GM12878 (cell line): ENCODE measurements at regions not wholly inside any gene's neighbourhood (a gene's known extent, or its start where the extent isn't known, plus 50 kb on each side); places are given as distances from the start of the nearest gene placed in this dataset.

Experiments used
- ATAC-seq: fragments of 200-7000 bp; cut with Tn5 transposase; 3 replicates; pipeline ENCODE4 v1.9.1; 2020; ENCODE audit warnings: mild to moderate bottlenecking, moderate library complexity
- BruUV-seq: library from RNA; stranded (reverse); fragments of 400-500 nt; replicated peaks from 2 replicates; lab custom pipeline; 2021; lab: Mats Ljungman, UMichigan
- CTCF ChIA-PET: fragments of 300-600 bp; sonication (Branson Sonifier 250); formaldehyde crosslinking; extraction: SDS; loops from one replicate; lab custom pipeline; 2021; ENCODE audit warnings: inconsistent platforms; lab: Yijun Ruan, JAX
- POLR2A ChIA-PET: fragments of 350-600 bp; formaldehyde crosslinking; extraction: SDS; loops from one replicate; lab custom pipeline; 2021; ENCODE audit warnings: inconsistent platforms; lab: Charles Lee
- RAD21 ChIA-PET: fragments of 300-600 bp; sonication (Branson Sonifier 250); formaldehyde crosslinking; loops from one replicate; lab custom pipeline; 2023; ENCODE audit warnings: antibody characterized with exemption; ENCODE audit not compliant: unreplicated experiment; lab: Charles Lee
- SMC1A ChIA-PET: fragments of 300-600 bp; sonication (Branson Sonifier 250); formaldehyde crosslinking; loops from one replicate; lab custom pipeline; 2023; ENCODE audit not compliant: unreplicated experiment, uncharacterized antibody; lab: Charles Lee
- DNase-seq: peaks from one replicate; pipeline ENCODE4 v3.0.0-alpha.2; 2011; ENCODE audit warnings: low read depth, low spot score
- FAIRE-seq: peaks from 3 replicates; lab custom pipeline; 2011; peaks lifted over from hg19 to GRCh38; lab: Jason Lieb, UNC
- H2AFZ ChIP-seq: 2 replicates; pipeline ENCODE4 v1.6.0; 2011; ENCODE audit warnings: low read depth, low read length, control low read depth; ENCODE audit not compliant: control insufficient read depth
- H3K27ac ChIP-seq: 2 replicates; pipeline ENCODE4 v1.5.1; 2011; ENCODE audit warnings: control low read depth; ENCODE audit not compliant: control insufficient read depth, insufficient read depth
- H3K27me3 ChIP-seq, 2 experiments: replicated peaks in 1 of 2; 2 replicates each; pipeline versions ENCODE4 v1.6.0 to v1.6.1; 2011; ENCODE audit warnings: low read length in 1 of 2; ENCODE audit not compliant: control insufficient read depth in 2 of 2, insufficient read depth in 2 of 2
- H3K36me3 ChIP-seq, 2 experiments: 2 replicates each; pipeline ENCODE4 v1.5.1; 2011; ENCODE audit warnings: low read length in 1 of 2; ENCODE audit not compliant: control insufficient read depth in 2 of 2, insufficient read depth in 2 of 2
- H3K4me1 ChIP-seq: 2 replicates; pipeline ENCODE4 v1.6.1; 2011; ENCODE audit warnings: mild to moderate bottlenecking, low read length, moderate library complexity, mixed read lengths; ENCODE audit not compliant: control insufficient read depth, insufficient read depth
- H3K4me2 ChIP-seq: 2 replicates; pipeline ENCODE4 v1.6.0; 2011; ENCODE audit warnings: control low read depth; ENCODE audit not compliant: control insufficient read depth, insufficient read depth
- H3K4me3 ChIP-seq: fragments of 200-600 bp; sonication (generic); 2 replicates; pipeline ENCODE4 v1.5.1; 2016
- H3K79me2 ChIP-seq: 2 replicates; pipeline ENCODE4 v1.6.0; 2011; ENCODE audit warnings: low read length; ENCODE audit not compliant: control insufficient read depth, insufficient read depth
- H3K9ac ChIP-seq: 2 replicates; pipeline ENCODE4 v1.8.0; 2011; ENCODE audit warnings: low read length, control low read depth, mixed read lengths; ENCODE audit not compliant: control insufficient read depth, insufficient read depth
- H3K9me3 ChIP-seq: replicated peaks from 3 replicates; pipeline ENCODE4 v1.5.1; 2011; ENCODE audit warnings: mild to moderate bottlenecking, low read length; ENCODE audit not compliant: control insufficient read depth, insufficient read depth
- H4K20me1 ChIP-seq: 2 replicates; pipeline ENCODE4 v1.6.0; 2011; ENCODE audit not compliant: control insufficient read depth, insufficient read depth
- CEBPB ChIP-seq, 2 experiments: fragments of 150-350 bp in 1 of 2; IDR thresholded peaks; 2 replicates each; pipeline ENCODE4 v1.6.1; 2012 to 2014; ENCODE audit warnings: low read depth in 2 of 2, low read length in 2 of 2, borderline replicate concordance in 1 of 2, inconsistent platforms in 1 of 2
- CHD1 ChIP-seq: IDR thresholded peaks from 2 replicates; pipeline ENCODE4 v1.6.1; 2012; ENCODE audit warnings: low read depth, low read length, improper control_type of control experiment
- GABPA ChIP-seq: IDR thresholded peaks from 2 replicates; pipeline ENCODE4 v1.6.1; 2014; ENCODE audit warnings: antibody characterized with exemption, low read depth, mild to moderate bottlenecking, inconsistent platforms
- NFYB ChIP-seq: IDR thresholded peaks from 2 replicates; pipeline ENCODE4 v1.6.1; 2011; ENCODE audit warnings: low read depth, mild to moderate bottlenecking, low read length, improper control_type of control experiment, moderate library complexity; ENCODE audit not compliant: insufficient read depth
- NR2C1 ChIP-seq: fragments of 450-650 bp; IDR thresholded peaks from 2 replicates; pipeline ENCODE4 v1.6.1; 2017; ENCODE audit warnings: antibody characterized with exemption, mild to moderate bottlenecking, moderate library complexity
- PML ChIP-seq: IDR thresholded peaks from 2 replicates; pipeline ENCODE4 v1.6.1; 2012; ENCODE audit warnings: low read length, inconsistent platforms
- SMAD5 ChIP-seq: IDR thresholded peaks from 2 replicates; pipeline ENCODE4 v1.6.1; 2016; ENCODE audit warnings: antibody characterized with exemption, low read depth
- ZBED1 ChIP-seq: IDR thresholded peaks from 2 replicates; pipeline ENCODE4 v1.6.1; 2016; ENCODE audit warnings: borderline replicate concordance
- ZNF207 ChIP-seq: fragments of 450-650 bp; IDR thresholded peaks from 2 replicates; pipeline ENCODE4 v1.6.1; 2014; ENCODE audit warnings: antibody characterized with exemption, mild to moderate bottlenecking, borderline replicate concordance
- ZNF217 ChIP-seq: fragments of 450-650 bp; IDR thresholded peaks from 2 replicates; pipeline ENCODE4 v1.6.1; 2017; ENCODE audit warnings: antibody characterized with exemption, mild to moderate bottlenecking
- WGBS: methylation state at CpG from one replicate; pipeline ENCODE4 v1.1.6; 2016; ENCODE audit warnings: low lambda C conversion rate; ENCODE audit not compliant: insufficient replicate concordance, insufficient coverage; ENCODE audit errors: missing lambda C conversion rate; 5-methylcytosine and 5-hydroxymethylcytosine counted together
- in situ Hi-C: fragments of 300-500 bp; cut with MboI; formaldehyde crosslinking; loops from 9 replicates; pipeline ENCODE4 v1.14.3; 2018; ENCODE audit warnings: mixed read lengths
- intact Hi-C: fragments of 100-400 bp; cut with micrococcal nuclease; formaldehyde crosslinking; loops from one replicate; pipeline ENCODE4 v1.14.2; 2022; ENCODE audit not compliant: unreplicated experiment
- TF ChIP-seq, protein P1 (sequence below): fragments of 450-650 bp; IDR thresholded peaks from 2 replicates; pipeline ENCODE4 v1.6.1; 2017; ENCODE audit warnings: mild to moderate bottlenecking, low read depth, inconsistent platforms; ENCODE audit not compliant: poor library complexity, severe bottlenecking
- TF ChIP-seq, protein P2 (sequence below): fragments of 450-650 bp; IDR thresholded peaks from 2 replicates; pipeline ENCODE4 v1.6.1; 2017; ENCODE audit warnings: borderline replicate concordance
- TF ChIP-seq, protein P3 (sequence below): IDR thresholded peaks from 2 replicates; pipeline ENCODE4 v1.6.1; 2011; ENCODE audit warnings: borderline replicate concordance, low read depth, mild to moderate bottlenecking, moderate library complexity, mixed read lengths, low read length; ENCODE audit not compliant: insufficient read depth; ENCODE audit errors: extremely low read length

- no peak for TF ChIP-seq ZBED1
- no peak for TF ChIP-seq CHD1
- TF ChIP-seq NFYB, result no peak
- no peak for TF ChIP-seq GABPA
- TF ChIP-seq NR2C1, result no peak
- in situ Hi-C loops (no loop called here), intact Hi-C loops (no loop called here)
- Histone ChIP-seq H3K9me3 (no peaks in the 10 kb centered on the region), H2AFZ (no peak overlapping the region), H3K79me2 (no peaks in the 10 kb centered on the region), H3K27ac (no peak overlapping the region), H3K9ac (no peak overlapping the region), H3K4me3 (no peak overlapping the region), H3K4me1 (no peaks in the 10 kb centered on the region), H4K20me1 (no peaks in the 10 kb centered on the region), H3K4me2 (no peak overlapping the region), H3K27me3 (no peaks in the 10 kb centered on the region), H3K36me3 (no peaks in the 10 kb centered on the region)
- DNase-seq (no peak), FAIRE-seq (no peak), ATAC-seq (no peak)
- no TSS peak for BruUV-seq
- SMC1A ChIA-PET, result interaction anchor here (1.2 kb wide), 1 partner anchor 8 kb away, joined by 3 read pairs; no protein-coding TSS in a partner anchor
- POLR2A ChIA-PET, result interaction anchor here (0.6 kb wide), 1 partner anchor 165 kb away, joined by 3 read pairs; no protein-coding TSS in a partner anchor
- CTCF ChIA-PET, result interaction anchor here (0.6 to 1.3 kb wide), 3 partner anchors 59 to 1685 kb away, joined by 3 read pairs; no protein-coding TSS in a partner anchor
- RAD21 ChIA-PET, result interaction anchor here (1.3 kb wide), 1 partner anchor 16 kb away, joined by 3 read pairs; no protein-coding TSS in a partner anchor
- 20% methylated on average over 3 of the region's 3 CpGs for WGBS
Measured at GRCh38 chr1:177413982-177414596, 243.3 kb downstream of the BRINP2 start.

DNA sequence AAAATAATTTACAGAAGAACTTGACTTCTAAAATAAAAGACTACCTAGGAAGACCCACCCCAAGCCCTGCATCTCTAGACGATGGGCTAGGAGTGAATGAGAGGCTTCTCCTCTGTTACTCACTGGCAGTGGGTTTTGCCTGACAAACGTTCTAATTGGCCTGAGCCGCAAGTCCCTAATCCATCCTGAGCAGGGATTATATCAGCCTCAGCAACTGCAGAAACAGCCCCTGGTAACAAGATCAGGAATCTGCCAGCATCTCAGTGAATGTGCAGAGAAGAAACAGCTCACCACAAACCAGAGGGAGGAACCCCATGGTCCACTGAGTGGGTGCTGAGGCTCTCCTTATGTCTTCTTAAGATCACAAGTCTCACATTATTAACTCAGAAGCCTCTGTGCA lies 240.6 kb downstream of the BRINP2 start:
- Histone ChIP-seq H3K27me3 (no peaks in the 10 kb centered on the region), H3K9ac (no peak overlapping the region), H3K36me3 (no peaks in the 10 kb centered on the region), H3K27ac (no peak overlapping the region), H3K79me2 (no peaks in the 10 kb centered on the region), H4K20me1 (no peaks in the 10 kb centered on the region), H3K4me1 (no peaks in the 10 kb centered on the region), H3K9me3 (no peaks in the 10 kb centered on the region), H3K4me3 (no peak overlapping the region), H2AFZ (no peak overlapping the region), H3K4me2 (no peak overlapping the region)
- ATAC-seq (no peak), FAIRE-seq (no peak), DNase-seq (no peak)
- WGBS, result 17% methylated on average over 3 of the region's 3 CpGs
- intact Hi-C loops, result no loop called here
- ChIA-PET POLR2A (no interaction called here), RAD21 (interaction anchor here (0.7 kb wide), 1 partner anchor 360 kb away, joined by 3 read pairs; no protein-coding TSS in a partner anchor), CTCF (no interaction called here), SMC1A (interaction anchor here (0.6 kb wide), 1 partner anchor 101 kb away, joined by 3 read pairs; no protein-coding TSS in a partner anchor)
- no TSS peak for BruUV-seq
- in situ Hi-C loops, result no loop called here
- no peak for TF ChIP-seq ZNF217
- TF ChIP-seq, protein P1, sequence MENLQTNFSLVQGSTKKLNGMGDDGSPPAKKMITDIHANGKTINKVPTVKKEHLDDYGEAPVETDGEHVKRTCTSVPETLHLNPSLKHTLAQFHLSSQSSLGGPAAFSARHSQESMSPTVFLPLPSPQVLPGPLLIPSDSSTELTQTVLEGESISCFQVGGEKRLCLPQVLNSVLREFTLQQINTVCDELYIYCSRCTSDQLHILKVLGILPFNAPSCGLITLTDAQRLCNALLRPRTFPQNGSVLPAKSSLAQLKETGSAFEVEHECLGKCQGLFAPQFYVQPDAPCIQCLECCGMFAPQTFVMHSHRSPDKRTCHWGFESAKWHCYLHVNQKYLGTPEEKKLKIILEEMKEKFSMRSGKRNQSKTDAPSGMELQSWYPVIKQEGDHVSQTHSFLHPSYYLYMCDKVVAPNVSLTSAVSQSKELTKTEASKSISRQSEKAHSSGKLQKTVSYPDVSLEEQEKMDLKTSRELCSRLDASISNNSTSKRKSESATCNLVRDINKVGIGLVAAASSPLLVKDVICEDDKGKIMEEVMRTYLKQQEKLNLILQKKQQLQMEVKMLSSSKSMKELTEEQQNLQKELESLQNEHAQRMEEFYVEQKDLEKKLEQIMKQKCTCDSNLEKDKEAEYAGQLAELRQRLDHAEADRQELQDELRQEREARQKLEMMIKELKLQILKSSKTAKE, result no peak
- no peak for TF ChIP-seq ZNF207
- TF ChIP-seq CEBPB (IDR thresholded peaks at IDR 0.05; ENCODE audit: borderline replicate concordance in 1 of 2, low read depth in 2 of 2, low read length in 2 of 2), result no peak
- TF ChIP-seq, protein P2, sequence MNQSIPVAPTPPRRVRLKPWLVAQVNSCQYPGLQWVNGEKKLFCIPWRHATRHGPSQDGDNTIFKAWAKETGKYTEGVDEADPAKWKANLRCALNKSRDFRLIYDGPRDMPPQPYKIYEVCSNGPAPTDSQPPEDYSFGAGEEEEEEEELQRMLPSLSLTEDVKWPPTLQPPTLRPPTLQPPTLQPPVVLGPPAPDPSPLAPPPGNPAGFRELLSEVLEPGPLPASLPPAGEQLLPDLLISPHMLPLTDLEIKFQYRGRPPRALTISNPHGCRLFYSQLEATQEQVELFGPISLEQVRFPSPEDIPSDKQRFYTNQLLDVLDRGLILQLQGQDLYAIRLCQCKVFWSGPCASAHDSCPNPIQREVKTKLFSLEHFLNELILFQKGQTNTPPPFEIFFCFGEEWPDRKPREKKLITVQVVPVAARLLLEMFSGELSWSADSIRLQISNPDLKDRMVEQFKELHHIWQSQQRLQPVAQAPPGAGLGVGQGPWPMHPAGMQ, result no peak
- TF ChIP-seq SMAD5, result no peak
- TF ChIP-seq, protein P3, sequence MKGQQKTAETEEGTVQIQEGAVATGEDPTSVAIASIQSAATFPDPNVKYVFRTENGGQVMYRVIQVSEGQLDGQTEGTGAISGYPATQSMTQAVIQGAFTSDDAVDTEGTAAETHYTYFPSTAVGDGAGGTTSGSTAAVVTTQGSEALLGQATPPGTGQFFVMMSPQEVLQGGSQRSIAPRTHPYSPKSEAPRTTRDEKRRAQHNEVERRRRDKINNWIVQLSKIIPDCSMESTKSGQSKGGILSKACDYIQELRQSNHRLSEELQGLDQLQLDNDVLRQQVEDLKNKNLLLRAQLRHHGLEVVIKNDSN, result no peak
- no peak for TF ChIP-seq PML
